IPS-18a (cell line): ENCODE measurements at regions not wholly inside any gene's neighbourhood (a gene's known extent, or its start where the extent isn't known, plus 50 kb on each side); places are given as distances from the start of the nearest gene placed in this dataset.

Experiments used
- H3K27ac ChIP-seq: one replicate; pipeline ENCODE4 v1.5.1; 2013; ENCODE audit warnings: low read length
- H3K27me3 ChIP-seq: one replicate; pipeline ENCODE4 v1.6.1; 2013; ENCODE audit warnings: mild to moderate bottlenecking, low read length; ENCODE audit not compliant: control insufficient read depth, insufficient read depth
- H3K36me3 ChIP-seq: one replicate; pipeline ENCODE4 v1.6.1; 2013; ENCODE audit warnings: low read depth, low read length; ENCODE audit not compliant: control insufficient read depth
- H3K4me1 ChIP-seq: one replicate; pipeline ENCODE4 v1.6.1; 2013; ENCODE audit warnings: low read depth, low read length; ENCODE audit not compliant: control insufficient read depth
- H3K4me3 ChIP-seq: one replicate; pipeline ENCODE4 v1.5.1; 2013; ENCODE audit warnings: low read length
- H3K9ac ChIP-seq: one replicate; pipeline ENCODE4 v1.6.1; 2013; ENCODE audit warnings: mild to moderate bottlenecking, low read length, moderate library complexity
- H3K9me3 ChIP-seq: one replicate; pipeline ENCODE4 v1.6.1; 2013; ENCODE audit warnings: low read depth, low read length; ENCODE audit not compliant: control insufficient read depth

- H3K4me3 ChIP-seq: no peak overlapping the region
- H3K27ac ChIP-seq: no peak overlapping the region
- H3K4me1 ChIP-seq: no peaks in the 10 kb centered on the region
- H3K36me3 ChIP-seq: no peaks in the 10 kb centered on the region
- H3K9me3 ChIP-seq: no peaks in the 10 kb centered on the region
- H3K9ac ChIP-seq: no peak overlapping the region
- H3K27me3 ChIP-seq: no peaks in the 10 kb centered on the region
Observed at GRCh38 chr22:48607901-48608662, 1219.6 kb downstream of the BRD1 start.

GRCh38 chr22:48606684-48607307 lies 1220.9 kb downstream of the BRD1 start:
- Histone ChIP-seq H3K9ac (no peak overlapping the region), H3K9me3 (no peaks in the 10 kb centered on the region), H3K27me3 (no peaks in the 10 kb centered on the region), H3K4me1 (no peaks in the 10 kb centered on the region), H3K27ac (no peak overlapping the region), H3K36me3 (no peaks in the 10 kb centered on the region), H3K4me3 (no peak overlapping the region)

GRCh38 chr22:48605856-48606481 lies 1221.7 kb downstream of the BRD1 start:
- Histone ChIP-seq H3K4me1 (no peaks in the 10 kb centered on the region), H3K36me3 (no peaks in the 10 kb centered on the region), H3K9me3 (no peaks in the 10 kb centered on the region), H3K9ac (no peak overlapping the region), H3K27me3 (no peaks in the 10 kb centered on the region), H3K4me3 (no peak overlapping the region), H3K27ac (no peak overlapping the region)

- Histone ChIP-seq H3K4me1 (no peaks in the 10 kb centered on the region), H3K36me3 (no peaks in the 10 kb centered on the region), H3K9me3 (no peaks in the 10 kb centered on the region), H3K27me3 (no peaks in the 10 kb centered on the region), H3K27ac (no peak overlapping the region), H3K9ac (no peak overlapping the region), H3K4me3 (no peak overlapping the region)
Observed at GRCh38 chr22:48605125-48605524, 1222.5 kb downstream of the BRD1 start.

GRCh38 chr22:48603621-48604320 lies 1223.9 kb downstream of the BRD1 start:
- no peak overlapping the region for H3K9ac ChIP-seq
- no peaks in the 10 kb centered on the region for H3K4me1 ChIP-seq
- H3K4me3 ChIP-seq: no peak overlapping the region
- no peak overlapping the region for H3K27ac ChIP-seq
- H3K9me3 ChIP-seq: no peaks in the 10 kb centered on the region
- H3K36me3 ChIP-seq: no peaks in the 10 kb centered on the region
- H3K27me3 ChIP-seq: no peaks in the 10 kb centered on the region

- no peak overlapping the region for H3K4me3 ChIP-seq
- H3K27ac ChIP-seq: no peak overlapping the region
- no peaks in the 10 kb centered on the region for H3K9me3 ChIP-seq
- no peaks in the 10 kb centered on the region for H3K4me1 ChIP-seq
- H3K9ac ChIP-seq: no peak overlapping the region
- H3K36me3 ChIP-seq: no peaks in the 10 kb centered on the region
- H3K27me3 ChIP-seq: no peaks in the 10 kb centered on the region
Observed at GRCh38 chr22:48602805-48603518, 1224.7 kb downstream of the BRD1 start.

- Histone ChIP-seq H3K4me3 (no peak overlapping the region), H3K27ac (no peak overlapping the region), H3K27me3 (no peaks in the 10 kb centered on the region), H3K36me3 (no peaks in the 10 kb centered on the region), H3K9ac (no peak overlapping the region), H3K9me3 (no peaks in the 10 kb centered on the region), H3K4me1 (no peaks in the 10 kb centered on the region)
Observed at GRCh38 chr22:48600681-48601080, 1227.0 kb downstream of the BRD1 start.

DNA sequence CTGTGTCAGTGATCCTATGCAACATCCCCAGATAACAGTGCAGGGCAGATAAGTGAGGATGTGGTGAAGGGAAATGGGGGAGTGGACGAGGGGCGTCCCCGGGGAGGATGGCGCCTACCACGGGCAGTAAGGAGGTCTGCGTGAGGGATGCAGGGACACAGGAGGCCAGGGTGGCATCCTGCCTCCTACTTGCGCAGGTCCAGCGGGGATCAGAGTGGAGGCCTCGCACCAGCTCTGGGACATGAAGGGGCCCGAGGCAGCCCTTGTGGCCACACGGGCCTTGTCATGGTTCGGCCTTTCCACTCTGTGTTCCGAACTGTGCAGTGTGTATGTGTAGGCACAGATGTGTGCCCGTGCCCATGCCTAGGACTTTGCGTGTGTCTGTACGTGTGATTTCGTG lies 1227.5 kb downstream of the BRD1 start:
- Histone ChIP-seq H3K9ac (no peak overlapping the region), H3K36me3 (no peaks in the 10 kb centered on the region), H3K9me3 (no peaks in the 10 kb centered on the region), H3K27me3 (no peaks in the 10 kb centered on the region), H3K27ac (no peak overlapping the region), H3K4me1 (no peaks in the 10 kb centered on the region), H3K4me3 (no peak overlapping the region)

- Histone ChIP-seq H3K4me1 (no peaks in the 10 kb centered on the region), H3K9me3 (no peaks in the 10 kb centered on the region), H3K27ac (no peak overlapping the region), H3K4me3 (no peak overlapping the region), H3K27me3 (no peaks in the 10 kb centered on the region), H3K9ac (no peak overlapping the region), H3K36me3 (no peaks in the 10 kb centered on the region)
Observed at GRCh38 chr22:48599346-48599745, 1228.3 kb downstream of the BRD1 start.

- Histone ChIP-seq H3K27ac (no peak overlapping the region), H3K27me3 (no peaks in the 10 kb centered on the region), H3K9ac (no peak overlapping the region), H3K9me3 (no peaks in the 10 kb centered on the region), H3K4me1 (no peaks in the 10 kb centered on the region), H3K36me3 (no peaks in the 10 kb centered on the region), H3K4me3 (no peak overlapping the region)
Observed at GRCh38 chr22:48596111-48596850, 1231.4 kb downstream of the BRD1 start.
